CD4-positive, alpha-beta memory T cell (primary cell): ENCODE measurements at regions not wholly inside any gene's neighbourhood (a gene's known extent, or its start where the extent isn't known, plus 50 kb on each side); places are given as distances from the start of the nearest gene placed in this dataset.
"Not testable (repeated sequence)": the region's sequence is repeated elsewhere in the genome, so short reads cannot be mapped to it uniquely, and the experiment has no call there.

ENCODE experiments used
- CTCF ChIA-PET: fragments of 350-600 bp; sonication (Branson Sonifier 250); formaldehyde crosslinking; loops from one replicate; lab custom pipeline; 2021; ENCODE audit warnings: inconsistent platforms; ENCODE audit not compliant: partially characterized antibody; lab: Charles Lee
- POLR2A ChIA-PET: fragments of 350-600 bp; sonication (Branson Sonifier 250); formaldehyde crosslinking; loops from one replicate; lab custom pipeline; 2021; ENCODE audit not compliant: partially characterized antibody; lab: Charles Lee
- DNase-seq, 5 donors: peaks; one replicate each; pipeline versions ENCODE4 v3.0.0 to v3.0.0-alpha.2; 2020 to 2022; ENCODE audit warnings: mixed read lengths in 1 of 5
- H3K27ac ChIP-seq: one replicate; pipeline ENCODE4 v1.7.0; 2013; ENCODE audit warnings: low read depth, low read length
- H3K27me3 ChIP-seq: 2 replicates; pipeline ENCODE4 v1.7.0; 2013; ENCODE audit warnings: mild to moderate bottlenecking, low read length, moderate library complexity; ENCODE audit not compliant: insufficient read depth
- H3K36me3 ChIP-seq: 2 replicates; pipeline ENCODE4 v1.7.0; 2013; ENCODE audit warnings: mild to moderate bottlenecking, low read length, moderate library complexity; ENCODE audit not compliant: insufficient read depth
- H3K4me1 ChIP-seq: 2 replicates; pipeline ENCODE4 v1.7.0; 2013; ENCODE audit warnings: mild to moderate bottlenecking, low read length, moderate library complexity; ENCODE audit not compliant: insufficient read depth
- H3K4me3 ChIP-seq, 2 donors: one replicate each; pipeline ENCODE4 v1.7.0; 2013; ENCODE audit warnings: low read length in 2 of 2, mild to moderate bottlenecking in 1 of 2
- H3K9me3 ChIP-seq, 2 donors: one replicate each; pipeline ENCODE4 v1.7.0; 2013; ENCODE audit warnings: low read length in 2 of 2, control low read depth in 1 of 2; ENCODE audit not compliant: control insufficient read depth in 1 of 2
- H3K27ac Mint-ChIP-seq, 7 donors: one replicate each; pipeline ENCODE4 v1.8.0; 2020 to 2021; ENCODE audit warnings: mixed read lengths in 7 of 7, mild to moderate bottlenecking in 6 of 7, inconsistent platforms in 3 of 7, moderate library complexity in 3 of 7
- H3K27me3 Mint-ChIP-seq, 2 donors: one replicate each; pipeline ENCODE4 v1.8.0; 2020 to 2021; ENCODE audit warnings: mixed read lengths in 2 of 2
- H3K36me3 Mint-ChIP-seq, 2 donors: one replicate each; pipeline ENCODE4 v1.8.0; 2020 to 2021; ENCODE audit warnings: mixed read lengths in 2 of 2, inconsistent platforms in 1 of 2, mild to moderate bottlenecking in 1 of 2
- H3K4me1 Mint-ChIP-seq, 4 donors: one replicate each; pipeline ENCODE4 v1.8.0; 2020 to 2021; ENCODE audit warnings: mixed read lengths in 4 of 4, mild to moderate bottlenecking in 1 of 4
- H3K4me3 Mint-ChIP-seq, 8 donors: one replicate each; pipeline ENCODE4 v1.8.0; 2020 to 2021; ENCODE audit warnings: mixed read lengths in 8 of 8, mild to moderate bottlenecking in 7 of 8, moderate library complexity in 6 of 8, inconsistent platforms in 3 of 8
- H3K9me3 Mint-ChIP-seq, 8 donors: one replicate each; pipeline ENCODE4 v1.8.0; 2020 to 2021; ENCODE audit warnings: mixed read lengths in 8 of 8, mild to moderate bottlenecking in 5 of 8, inconsistent platforms in 3 of 8, moderate library complexity in 1 of 8
- intact Hi-C: fragments of 100-400 bp; cut with micrococcal nuclease; formaldehyde crosslinking; loops from one replicate; pipeline ENCODE4 v1.15.1; 2023

DNA sequence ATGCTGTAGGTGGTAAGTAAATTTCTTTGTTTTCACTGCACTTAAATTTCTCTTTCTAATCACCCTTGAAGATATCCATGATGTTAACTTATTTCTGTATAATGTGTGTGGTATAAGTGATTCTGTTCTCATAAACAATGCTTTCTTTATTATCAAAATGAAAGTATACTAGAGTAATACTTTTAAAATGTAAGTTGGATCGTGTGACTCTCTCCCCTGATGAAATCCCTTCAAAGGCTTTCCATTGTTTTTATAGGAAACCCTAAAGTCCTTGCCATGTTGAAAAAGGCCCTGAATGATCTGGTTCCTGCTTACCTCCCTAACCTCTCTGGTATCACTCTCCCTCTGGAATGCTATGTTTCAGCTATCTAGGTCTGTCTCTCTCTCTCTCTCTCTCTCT, 191.1 kb upstream of the LHX8 start:
- H3K9me3 ChIP-seq: no peaks in the 10 kb centered on the region
- no peak overlapping the region for H3K27ac ChIP-seq
- POLR2A ChIA-PET: no interaction called here
- H3K4me3 ChIP-seq: no peak overlapping the region
- H3K27me3 ChIP-seq: no peaks in the 10 kb centered on the region
- H3K4me3 Mint-ChIP-seq: no peak overlapping the region
- no peaks in the 10 kb centered on the region for H3K36me3 Mint-ChIP-seq
- CTCF ChIA-PET: no interaction called here
- no peaks in the 10 kb centered on the region for H3K27me3 Mint-ChIP-seq
- no peaks in the 10 kb centered on the region for H3K4me1 ChIP-seq
- no peaks in the 10 kb centered on the region for H3K36me3 ChIP-seq
- no peak for DNase-seq
- intact Hi-C loops: no loop called here
- H3K9me3 Mint-ChIP-seq: peaks cover 1 to 14% (median 6%) of the 10 kb centered on the region in 8 donors
- no peaks in the 10 kb centered on the region for H3K4me1 Mint-ChIP-seq
- no peak overlapping the region for H3K27ac Mint-ChIP-seq

GRCh38 chr1:74946388-74946787, 187.8 kb upstream of the LHX8 start:
- Histone ChIP-seq H3K36me3 (no peaks in the 10 kb centered on the region), H3K27me3 (no peaks in the 10 kb centered on the region), H3K4me1 (no peaks in the 10 kb centered on the region), H3K9me3 (no peaks in the 10 kb centered on the region), H3K27ac (no peak overlapping the region), H3K4me3 (no peak overlapping the region)
- Mint-ChIP-seq H3K4me1 (no peaks in the 10 kb centered on the region), H3K36me3 (no peaks in the 10 kb centered on the region), H3K27me3 (no peaks in the 10 kb centered on the region), H3K9me3 (peaks cover 0 to 18% (median 9%) of the 10 kb centered on the region in 8 donors), H3K27ac (no peak overlapping the region), H3K4me3 (no peak overlapping the region)
- intact Hi-C loops: no loop called here
- CTCF ChIA-PET: no interaction called here
- no peak for DNase-seq
- POLR2A ChIA-PET: no interaction called here

DNA sequence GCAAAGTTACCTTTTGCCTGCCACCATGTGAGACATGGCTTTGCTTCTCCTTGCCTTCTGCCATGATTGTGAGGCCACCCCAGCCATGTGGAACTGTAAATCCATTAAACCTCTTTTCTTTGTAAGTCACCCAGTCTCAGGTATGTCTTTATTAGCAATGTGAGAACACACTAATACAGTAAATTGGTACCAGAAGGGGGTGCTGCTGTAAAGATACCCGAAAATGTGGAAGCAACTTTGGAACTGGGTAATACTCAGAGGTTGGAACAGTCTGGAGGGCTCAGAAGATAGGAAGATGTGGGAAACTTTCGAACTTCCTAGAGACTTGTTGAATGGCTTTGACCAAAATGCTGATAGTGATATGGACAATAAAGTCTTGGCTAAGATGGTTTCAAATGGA, 184.8 kb upstream of the LHX8 start:
- intact Hi-C loops, H3K27me3 ChIP-seq, H3K9me3 ChIP-seq, H3K4me3 ChIP-seq, H3K27ac Mint-ChIP-seq, H3K36me3 Mint-ChIP-seq, H3K36me3 ChIP-seq, POLR2A ChIA-PET, H3K27ac ChIP-seq, H3K4me1 ChIP-seq, H3K4me3 Mint-ChIP-seq, H3K27me3 Mint-ChIP-seq, DNase-seq, H3K4me1 Mint-ChIP-seq, CTCF ChIA-PET: not testable (repeated sequence)
- H3K9me3 Mint-ChIP-seq: peaks cover 0 to 11% (median 7%) of the 10 kb centered on the region in 8 donors

DNA sequence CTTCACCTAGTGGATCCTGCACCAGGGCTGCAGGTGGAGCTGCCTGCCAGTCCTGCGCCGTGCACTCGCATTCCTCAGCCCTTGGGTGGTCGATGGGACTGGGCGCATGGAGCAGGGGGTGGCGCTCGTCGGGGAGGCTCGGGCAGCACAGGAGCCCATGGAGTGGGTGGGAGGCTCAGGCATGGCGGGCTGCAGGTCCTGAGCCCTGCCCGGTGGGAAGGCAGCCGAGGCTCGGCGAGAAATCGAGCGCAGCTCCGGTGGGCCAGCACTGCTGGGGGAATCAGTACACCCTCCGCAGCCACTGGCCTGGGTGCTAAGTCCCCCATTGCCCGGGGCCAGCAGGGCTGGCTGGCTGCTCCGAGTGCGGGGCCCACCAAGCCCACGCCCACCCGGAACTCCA, 182.2 kb upstream of the LHX8 start:
- intact Hi-C loops: not testable (repeated sequence)

GRCh38 chr1:74952786-74953185, 181.4 kb upstream of the LHX8 start:
- no peak for DNase-seq
- intact Hi-C loops: no loop called here
- Mint-ChIP-seq H3K4me1 (no peaks in the 10 kb centered on the region), H3K36me3 (no peaks in the 10 kb centered on the region), H3K27ac (no peak overlapping the region), H3K9me3 (peaks cover 0 to 8% (median 4%) of the 10 kb centered on the region in 8 donors), H3K27me3 (no peaks in the 10 kb centered on the region), H3K4me3 (no peak overlapping the region)
- no peaks in the 10 kb centered on the region for H3K4me1 ChIP-seq
- ChIA-PET POLR2A (no interaction called here), CTCF (no interaction called here)
- no peaks in the 10 kb centered on the region for H3K9me3 ChIP-seq
- H3K4me3 ChIP-seq: no peak overlapping the region
- H3K27ac ChIP-seq: no peak overlapping the region
- H3K36me3 ChIP-seq: no peaks in the 10 kb centered on the region
- H3K27me3 ChIP-seq: no peaks in the 10 kb centered on the region

More for the DNA sequence above, 182.2 kb upstream of the LHX8 start:
- H3K4me3 Mint-ChIP-seq, H3K27ac Mint-ChIP-seq, H3K4me1 Mint-ChIP-seq, POLR2A ChIA-PET, H3K27me3 Mint-ChIP-seq, H3K27me3 ChIP-seq, H3K9me3 Mint-ChIP-seq, H3K36me3 ChIP-seq, H3K4me3 ChIP-seq, H3K4me1 ChIP-seq, H3K9me3 ChIP-seq, H3K27ac ChIP-seq, DNase-seq, H3K36me3 Mint-ChIP-seq, CTCF ChIA-PET: not testable (repeated sequence)

DNA sequence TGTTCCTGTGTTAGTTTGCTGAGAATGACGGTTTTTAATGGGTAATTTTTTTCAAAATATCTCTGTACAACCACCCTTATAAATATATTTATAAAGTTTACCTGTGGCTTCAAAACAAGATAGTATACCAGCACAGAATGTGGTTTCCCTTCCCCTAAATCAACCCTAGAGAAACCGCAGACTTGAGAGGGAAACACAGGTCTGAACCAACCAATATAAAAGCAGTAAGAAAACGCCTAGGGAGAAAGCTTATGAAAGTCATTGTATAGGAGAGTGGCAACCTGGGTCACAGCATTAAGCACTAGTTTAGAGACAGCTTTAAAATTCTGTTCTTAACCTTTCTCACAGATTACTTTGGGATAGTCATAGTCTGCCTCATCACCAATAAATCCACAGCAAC, 180.6 kb upstream of the LHX8 start:
- Mint-ChIP-seq H3K27ac (no peak overlapping the region), H3K4me3 (no peak overlapping the region), H3K27me3 (no peaks in the 10 kb centered on the region), H3K9me3 (peaks cover 0 to 5% (median 1%) of the 10 kb centered on the region in 8 donors), H3K4me1 (no peaks in the 10 kb centered on the region), H3K36me3 (no peaks in the 10 kb centered on the region)
- CTCF ChIA-PET: no interaction called here
- Histone ChIP-seq H3K4me1 (no peaks in the 10 kb centered on the region), H3K27ac (no peak overlapping the region), H3K4me3 (no peak overlapping the region), H3K9me3 (no peaks in the 10 kb centered on the region), H3K36me3 (no peaks in the 10 kb centered on the region), H3K27me3 (no peaks in the 10 kb centered on the region)
- DNase-seq: no peak
- POLR2A ChIA-PET: no interaction called here
- intact Hi-C loops: no loop called here

GRCh38 chr1:74963120-74963519, 171.1 kb upstream of the LHX8 start:
- ChIA-PET CTCF (no interaction called here), POLR2A (interaction anchor here (0.8 kb wide), 1 partner anchor 11 kb away, joined by 3 read pairs; no protein-coding TSS in a partner anchor)
- Mint-ChIP-seq H3K27me3 (no peaks in the 10 kb centered on the region), H3K4me3 (no peak overlapping the region), H3K27ac (no peak overlapping the region), H3K36me3 (no peaks in the 10 kb centered on the region), H3K4me1 (no peaks in the 10 kb centered on the region), H3K9me3 (peaks cover 0 to 3% (median 0%) of the 10 kb centered on the region in 8 donors)
- no peaks in the 10 kb centered on the region for H3K36me3 ChIP-seq
- intact Hi-C loops: no loop called here
- H3K4me3 ChIP-seq: no peak overlapping the region
- H3K4me1 ChIP-seq: no peaks in the 10 kb centered on the region
- H3K27me3 ChIP-seq: no peaks in the 10 kb centered on the region
- H3K9me3 ChIP-seq: no peaks in the 10 kb centered on the region
- DNase-seq: no peak
- no peak overlapping the region for H3K27ac ChIP-seq

DNA sequence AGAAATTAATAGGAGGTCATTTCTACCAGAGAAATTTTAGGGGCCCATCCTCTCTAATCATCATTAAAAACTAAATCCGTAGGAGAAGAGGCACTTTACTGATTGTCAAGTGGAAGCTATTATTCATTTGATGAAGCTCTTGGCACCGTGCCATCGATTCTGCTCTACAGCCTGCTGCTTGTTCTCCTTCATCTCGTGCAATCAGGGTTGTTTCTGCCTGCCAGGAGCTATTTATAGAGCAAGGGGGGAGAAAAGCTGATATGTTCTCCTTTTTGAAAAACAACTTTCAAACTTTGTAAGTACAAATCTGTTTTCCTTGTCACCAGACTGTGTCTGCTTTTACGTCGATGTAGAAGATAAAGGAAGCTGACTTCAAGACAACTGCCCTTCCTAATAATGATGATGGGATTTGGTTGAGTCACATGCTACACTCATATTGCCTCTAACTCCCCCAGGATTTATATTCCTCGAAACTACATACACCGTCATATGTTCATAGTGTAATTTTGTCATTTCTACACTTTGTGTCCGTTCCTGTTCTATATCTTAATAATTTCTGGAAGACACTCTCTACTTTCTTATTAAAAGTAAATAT, 169.6 kb upstream of the LHX8 start:
- CTCF ChIA-PET: no interaction called here
- Mint-ChIP-seq H3K4me3 (no peak overlapping the region), H3K4me1 (no peaks in the 10 kb centered on the region), H3K36me3 (no peaks in the 10 kb centered on the region), H3K27ac (no peak overlapping the region), H3K27me3 (no peaks in the 10 kb centered on the region), H3K9me3 (peaks cover 0 to 3% (median 0%) of the 10 kb centered on the region in 8 donors)
- Histone ChIP-seq H3K4me1 (no peaks in the 10 kb centered on the region), H3K4me3 (no peak overlapping the region), H3K27ac (no peak overlapping the region), H3K36me3 (no peaks in the 10 kb centered on the region), H3K27me3 (no peaks in the 10 kb centered on the region), H3K9me3 (no peaks in the 10 kb centered on the region)
- POLR2A ChIA-PET: no interaction called here
- DNase-seq: no peak
- intact Hi-C loops: no loop called here
